OCI-M1 (cell line): ENCODE measurements at regions not wholly inside any gene's neighbourhood (a gene's known extent, or its start where the extent isn't known, plus 50 kb on each side); places are given as distances from the start of the nearest gene placed in this dataset.

Experiments
- DNase-seq: peaks from one replicate; lab custom pipeline; 2025; lab: John Stamatoyannopoulos, UW

DNA sequence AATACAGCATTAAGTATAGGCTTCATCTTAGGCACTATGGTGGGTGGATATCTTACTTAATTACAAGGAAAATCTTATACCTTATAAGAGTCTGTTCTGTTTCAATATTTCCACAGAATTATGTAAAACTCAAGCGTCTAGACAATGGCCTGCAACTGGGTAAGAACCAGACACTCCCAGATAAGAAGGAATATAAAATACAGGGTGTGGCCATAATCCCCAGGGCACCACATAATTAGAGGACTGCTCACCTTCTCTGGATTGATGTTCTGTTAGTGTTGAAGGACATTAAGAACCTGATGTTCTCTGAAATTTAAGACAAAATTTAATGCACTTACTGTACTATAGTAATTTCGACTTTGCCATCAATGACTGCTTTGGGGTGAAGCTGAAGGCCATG, 198.2 kb upstream of the ARSJ start:
- no peak for DNase-seq

DNA sequence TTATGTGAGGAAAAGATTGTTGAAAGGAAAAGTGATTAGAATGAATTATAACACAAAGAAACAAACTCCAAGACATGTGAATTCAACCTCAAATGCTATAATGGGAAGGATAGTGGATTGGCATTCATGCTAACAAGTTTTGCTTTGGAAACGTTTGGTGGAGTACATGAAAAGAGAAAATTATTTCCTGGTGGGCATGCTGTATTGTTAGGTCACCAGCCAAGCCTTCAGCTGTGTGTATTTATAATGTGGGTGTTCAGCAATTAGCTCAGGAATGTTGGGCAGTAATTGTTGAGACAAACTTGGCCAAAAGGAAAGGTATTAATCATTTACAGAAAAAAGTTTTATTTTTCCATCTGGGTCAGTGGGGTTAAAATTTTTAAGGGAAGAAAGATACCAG, 198.9 kb upstream of the ARSJ start:
- DNase-seq, result no peak

GRCh38 chr4:114180481-114180880, 201.0 kb upstream of the ARSJ start:
- peak; percentile 26 for DNase-seq

DNA sequence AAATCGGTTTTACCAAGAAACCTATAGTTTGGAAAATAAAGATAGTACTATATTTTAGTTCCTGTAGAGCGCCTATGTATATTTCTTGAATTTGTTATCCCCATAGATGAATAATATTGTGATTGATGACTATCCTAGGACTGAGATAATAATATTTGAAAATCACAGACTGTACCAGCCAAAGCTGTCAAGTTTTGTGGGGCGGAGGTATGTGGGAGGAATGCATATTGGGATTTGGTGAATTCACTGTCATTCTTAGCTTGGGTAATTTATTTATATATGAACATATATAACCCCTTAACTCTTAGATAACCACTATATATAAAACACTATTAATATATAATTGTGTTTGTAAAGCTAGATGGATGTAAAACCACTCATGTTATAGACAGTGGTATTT, 205.5 kb upstream of the ARSJ start:
- no peak for DNase-seq

DNA sequence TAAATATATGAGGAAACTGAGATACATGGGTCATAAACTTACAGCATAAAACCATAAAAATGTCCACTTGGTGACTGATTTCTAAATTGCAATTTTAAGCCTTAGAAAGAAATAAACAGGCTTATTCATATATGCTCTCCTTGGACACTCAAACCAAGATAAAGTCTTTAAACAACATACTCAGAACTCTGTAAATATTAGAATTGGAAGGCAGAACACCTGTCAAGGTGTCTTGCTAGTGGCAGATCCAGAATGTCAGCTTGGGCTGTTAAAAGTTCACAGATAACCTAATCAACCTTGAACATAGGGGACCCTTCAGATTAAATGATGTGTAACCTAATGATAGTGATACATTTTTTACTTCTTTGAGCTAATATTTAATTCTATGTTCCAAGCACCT, 208.1 kb upstream of the ARSJ start:
- DNase-seq, result no peak

- DNase-seq, result no peak
Observed at GRCh38 chr4:114191496-114191895, 212.0 kb upstream of the ARSJ start.

GRCh38 chr4:114192854-114193253, 213.4 kb upstream of the ARSJ start:
- no peak for DNase-seq

- DNase-seq, result no peak
Observed at GRCh38 chr4:114193624-114194399, 214.4 kb upstream of the ARSJ start.

DNA sequence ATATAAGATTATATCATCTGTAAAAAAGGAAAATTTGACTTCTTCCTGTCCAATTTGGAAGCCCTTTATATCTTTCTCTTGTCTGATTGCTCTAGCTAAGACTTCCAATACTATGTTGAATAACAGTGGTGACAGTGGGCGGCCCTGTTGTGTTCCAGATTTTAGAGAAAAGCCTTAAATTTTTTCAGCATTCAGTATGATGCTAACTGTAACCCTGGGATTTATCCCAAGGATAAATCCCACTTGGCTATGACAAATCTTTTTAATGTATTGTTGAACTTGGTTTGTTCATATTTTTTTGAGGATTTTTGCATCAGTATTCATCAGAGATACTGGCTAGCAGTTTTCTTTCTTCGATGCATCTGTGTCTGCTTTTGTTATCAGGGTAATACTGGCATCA, 217.2 kb upstream of the ARSJ start:
- no peak for DNase-seq

DNA sequence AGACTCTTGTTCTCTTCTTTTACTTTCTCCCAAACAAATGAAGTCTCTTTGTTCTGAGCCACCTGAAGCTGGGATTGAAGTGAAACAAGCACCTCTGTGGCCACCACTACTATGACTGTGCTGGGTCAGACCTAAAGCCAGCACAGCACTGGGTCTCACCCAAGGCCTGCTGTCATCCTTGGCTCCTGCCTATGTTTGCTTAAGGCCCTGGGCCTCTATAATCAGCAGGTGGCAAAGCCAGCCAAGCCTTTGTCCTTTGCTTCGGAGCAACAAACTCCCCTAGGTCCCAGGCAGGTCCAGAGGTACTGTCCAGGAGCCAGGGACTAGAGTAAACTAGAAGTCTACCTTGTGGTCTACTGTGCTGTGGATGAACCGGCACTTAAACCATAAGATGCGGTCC, 220.6 kb upstream of the ARSJ start:
- DNase-seq, result no peak

DNA sequence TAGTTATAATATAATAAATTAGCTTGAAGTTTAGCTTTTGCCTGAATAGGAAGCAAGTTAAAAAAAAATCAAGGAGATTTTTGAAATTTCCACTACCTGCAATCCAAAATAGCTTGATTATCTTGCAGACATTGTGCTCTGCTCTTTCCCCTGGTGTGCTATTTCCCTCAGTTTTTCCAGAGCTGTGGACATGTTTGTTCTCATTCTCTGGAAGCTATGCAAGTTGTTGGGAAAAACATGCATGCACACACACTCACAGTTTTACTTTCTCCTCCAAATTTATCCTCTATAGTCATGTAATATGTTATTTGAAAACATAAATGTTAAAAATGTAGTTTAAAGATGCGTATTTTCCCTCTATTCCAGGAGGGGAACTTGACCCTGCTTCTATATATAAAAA, 225.8 kb upstream of the ARSJ start:
- DNase-seq, result no peak

DNA sequence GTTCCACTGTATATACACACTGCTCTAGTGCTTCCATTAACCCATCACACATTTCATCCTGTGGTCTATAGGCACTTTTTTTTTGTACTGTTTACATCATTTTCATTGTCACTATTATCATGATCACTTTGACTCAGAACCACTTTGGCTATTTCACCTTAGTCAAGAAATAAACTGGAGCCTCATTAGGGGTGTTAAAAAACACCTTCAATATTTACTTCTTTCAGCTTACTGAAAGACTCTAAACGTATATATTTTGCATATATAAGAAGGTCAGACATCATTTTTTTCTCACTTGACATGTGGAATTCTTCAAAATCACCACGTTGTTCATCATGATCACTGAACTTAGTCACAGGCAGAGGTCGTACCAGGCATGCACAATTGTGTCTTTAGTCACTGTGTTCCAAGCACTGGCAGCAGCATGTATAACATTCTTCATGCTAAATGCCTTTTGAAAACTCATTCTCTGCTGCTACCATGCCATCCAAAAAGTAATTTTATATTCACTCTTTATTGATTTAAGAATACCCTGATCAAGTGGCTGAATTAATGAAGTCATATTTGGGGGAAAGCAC, 229.2 kb upstream of the ARSJ start:
- DNase-seq, result peak; percentile 19

DNA sequence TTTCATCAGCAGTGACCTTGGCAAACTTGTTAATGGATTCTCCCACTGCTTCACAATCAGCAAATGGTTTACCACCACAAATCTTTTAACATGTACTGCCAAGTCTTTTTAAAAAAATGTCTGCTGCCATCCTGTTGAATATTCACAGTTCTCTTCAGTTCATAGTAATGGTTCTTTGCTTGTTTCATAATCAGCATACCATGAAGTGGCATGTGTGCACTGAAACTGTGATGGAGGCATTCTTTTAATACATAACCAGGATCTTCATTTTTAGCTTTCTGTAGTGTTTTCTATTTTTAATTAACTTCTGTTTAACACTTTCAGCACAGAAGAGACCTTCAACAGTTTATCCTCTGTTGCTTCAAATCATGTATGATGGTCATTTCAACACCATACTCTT, 230.1 kb upstream of the ARSJ start:
- DNase-seq, result no peak

- DNase-seq, result no peak
Observed at GRCh38 chr4:114211556-114211955, 232.1 kb upstream of the ARSJ start.

GRCh38 chr4:114217150-114217817, 237.8 kb upstream of the ARSJ start:
- DNase-seq, result no peak

GRCh38 chr4:114223580-114223979, 244.1 kb upstream of the ARSJ start:
- DNase-seq, result no peak

GRCh38 chr4:114225436-114225835, 246.0 kb upstream of the ARSJ start:
- no peak for DNase-seq

DNA sequence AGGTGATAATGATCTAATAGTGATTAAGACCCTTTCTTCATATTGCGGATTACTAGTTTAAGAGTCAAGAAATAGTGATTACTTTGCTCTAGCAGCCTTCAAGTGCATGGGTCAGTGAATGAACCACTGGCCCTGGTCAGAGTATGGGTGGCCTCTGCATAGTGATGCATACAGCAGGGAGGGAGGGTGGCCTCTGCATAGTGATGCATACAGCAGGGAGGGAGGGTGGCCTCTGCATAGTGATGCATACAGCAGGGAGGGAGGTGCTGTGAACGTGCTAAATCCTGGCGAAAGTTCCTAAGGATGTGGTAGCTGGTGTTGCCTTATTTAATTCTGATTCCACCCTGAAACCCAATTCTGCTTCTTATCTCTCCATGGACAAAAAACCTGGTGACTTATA, 246.7 kb upstream of the ARSJ start:
- DNase-seq, result no peak

- no peak for DNase-seq
Observed at GRCh38 chr4:114226968-114227760, 247.7 kb upstream of the ARSJ start.

- no peak for DNase-seq
Observed at GRCh38 chr4:114229706-114230105, 250.3 kb upstream of the ARSJ start.

GRCh38 chr4:114236171-114236769, 256.8 kb upstream of the ARSJ start:
- no peak for DNase-seq

DNA sequence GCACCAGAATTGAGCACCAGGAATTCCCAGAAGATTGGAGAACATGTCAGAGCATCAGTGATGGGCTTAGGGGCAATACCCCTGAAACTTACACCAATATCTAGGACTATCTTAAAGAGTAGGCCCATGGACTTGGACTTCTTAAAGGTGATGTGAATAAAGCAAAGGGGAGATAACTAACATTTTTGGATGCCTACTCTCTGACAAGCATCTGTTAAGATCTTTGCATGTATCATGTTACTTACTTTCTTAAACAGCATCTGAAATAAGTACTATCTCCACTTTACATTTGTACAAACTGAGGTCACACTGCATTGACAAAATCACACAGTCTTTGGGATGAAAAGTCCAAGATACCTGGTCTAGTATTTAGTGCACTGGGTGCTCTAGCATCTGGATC, 258.6 kb upstream of the ARSJ start:
- no peak for DNase-seq
